Cardiac fibroblast (primary cell): ENCODE measurements at regions not wholly inside any gene's neighbourhood (a gene's known extent, or its start where the extent isn't known, plus 50 kb on each side); places are given as distances from the start of the nearest gene placed in this dataset.

Source experiments
- DNase-seq, 2 donors: peaks; one replicate each; pipeline versions ENCODE4 v3.0.0 to v3.0.0-alpha.2; 2010; ENCODE audit warnings: low read depth in 2 of 2
- H3K4me3 ChIP-seq, 2 donors: replicated peaks in 1 of 2; 1 replicate in 1 of 2; 2 replicates in 1 of 2; pipeline ENCODE4 v1.5.1; 2011; ENCODE audit warnings: low read depth in 2 of 2, low read length in 2 of 2, mild to moderate bottlenecking in 2 of 2, moderate library complexity in 1 of 2
- CTCF ChIP-seq: IDR thresholded peaks from one replicate; pipeline ENCODE4 v1.5.1; 2011; ENCODE audit warnings: low read depth, mild to moderate bottlenecking, low read length, inconsistent platforms

GRCh38 chr22:47345025-47345424, 582.6 kb downstream of the TBC1D22A start:
- no peak for TF ChIP-seq CTCF
- DNase-seq: no peak
- H3K4me3 ChIP-seq: no peak overlapping the region

GRCh38 chr22:47344414-47344813, 582.0 kb downstream of the TBC1D22A start:
- no peak for TF ChIP-seq CTCF
- no peak for DNase-seq
- no peak overlapping the region for H3K4me3 ChIP-seq

- no peak overlapping the region for H3K4me3 ChIP-seq
- DNase-seq: no peak
- TF ChIP-seq CTCF: no peak
These were observed 581.2 kb downstream of the TBC1D22A start for GRCh38 chr22:47343611-47344010.

GRCh38 chr22:47342446-47342845, 580.0 kb downstream of the TBC1D22A start:
- no peak for DNase-seq
- no peak for TF ChIP-seq CTCF
- H3K4me3 ChIP-seq: no peak overlapping the region

GRCh38 chr22:47341464-47341863, 579.0 kb downstream of the TBC1D22A start:
- no peak overlapping the region for H3K4me3 ChIP-seq
- no peak for TF ChIP-seq CTCF
- DNase-seq: no peak

- no peak for TF ChIP-seq CTCF
- DNase-seq: peak in 1 of 2 donors; percentile 33
- H3K4me3 ChIP-seq: no peak overlapping the region
These were observed 578.5 kb downstream of the TBC1D22A start for GRCh38 chr22:47340851-47341436.

GRCh38 chr22:47337161-47337621, 574.7 kb downstream of the TBC1D22A start:
- peak; percentile 4 to 91 for DNase-seq
- peak overlapping the region in 1 of 2 donors; percentile 0 for H3K4me3 ChIP-seq
- no peak for TF ChIP-seq CTCF
